Uterus (tissue), 2 donors: ENCODE measurements at regions not wholly inside any gene's neighbourhood (a gene's known extent, or its start where the extent isn't known, plus 50 kb on each side); places are given as distances from the start of the nearest gene placed in this dataset.

ENCODE experiments used
- POLR2A ChIP-seq, 2 donors: fragments of 450-650 bp; IDR thresholded peaks; one replicate each; pipeline ENCODE4 v1.6.1; 2016; ENCODE audit warnings: antibody characterized with exemption in 2 of 2, mild to moderate bottlenecking in 1 of 2, moderate library complexity in 1 of 2
- TF ChIP-seq, protein P1 (sequence below), 4 experiments: fragments of 200-600 bp in 2 of 4; fragments of 450-650 bp in 2 of 4; sonication (generic) in 2 of 4; IDR thresholded peaks; one replicate each; pipeline ENCODE4 v1.5.1; 2016 to 2019; ENCODE audit warnings: antibody characterized with exemption in 4 of 4, mild to moderate bottlenecking in 2 of 4, moderate library complexity in 1 of 4

DNA sequence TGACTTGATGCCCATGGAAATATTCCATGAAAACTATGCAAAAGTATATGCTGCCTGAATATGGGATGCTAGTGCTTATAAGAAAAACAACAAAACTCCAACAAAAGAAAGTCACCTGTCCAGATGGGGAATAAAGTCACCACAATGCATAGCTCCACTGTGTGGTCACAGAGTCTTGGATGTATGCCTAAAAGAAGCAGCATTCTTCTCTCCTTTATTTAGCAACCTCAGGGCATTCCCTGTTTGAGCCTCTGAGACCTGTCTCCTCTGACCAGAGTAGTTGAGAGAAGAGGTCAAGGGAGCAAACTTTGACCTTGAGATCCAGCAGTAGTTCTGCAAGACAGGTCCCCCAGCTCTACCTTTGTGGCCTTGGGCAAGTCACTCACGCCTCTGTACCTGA lies 287.5 kb downstream of the MED10 start:
- no peak for TF ChIP-seq POLR2A (IDR thresholded peaks at IDR 0.05)
- TF ChIP-seq, protein P1, sequence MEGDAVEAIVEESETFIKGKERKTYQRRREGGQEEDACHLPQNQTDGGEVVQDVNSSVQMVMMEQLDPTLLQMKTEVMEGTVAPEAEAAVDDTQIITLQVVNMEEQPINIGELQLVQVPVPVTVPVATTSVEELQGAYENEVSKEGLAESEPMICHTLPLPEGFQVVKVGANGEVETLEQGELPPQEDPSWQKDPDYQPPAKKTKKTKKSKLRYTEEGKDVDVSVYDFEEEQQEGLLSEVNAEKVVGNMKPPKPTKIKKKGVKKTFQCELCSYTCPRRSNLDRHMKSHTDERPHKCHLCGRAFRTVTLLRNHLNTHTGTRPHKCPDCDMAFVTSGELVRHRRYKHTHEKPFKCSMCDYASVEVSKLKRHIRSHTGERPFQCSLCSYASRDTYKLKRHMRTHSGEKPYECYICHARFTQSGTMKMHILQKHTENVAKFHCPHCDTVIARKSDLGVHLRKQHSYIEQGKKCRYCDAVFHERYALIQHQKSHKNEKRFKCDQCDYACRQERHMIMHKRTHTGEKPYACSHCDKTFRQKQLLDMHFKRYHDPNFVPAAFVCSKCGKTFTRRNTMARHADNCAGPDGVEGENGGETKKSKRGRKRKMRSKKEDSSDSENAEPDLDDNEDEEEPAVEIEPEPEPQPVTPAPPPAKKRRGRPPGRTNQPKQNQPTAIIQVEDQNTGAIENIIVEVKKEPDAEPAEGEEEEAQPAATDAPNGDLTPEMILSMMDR (IDR thresholded peaks at IDR 0.05) = no peak
